GM23338 (cell line): ENCODE measurements at regions not wholly inside any gene's neighbourhood (a gene's known extent, or its start where the extent isn't known, plus 50 kb on each side); places are given as distances from the start of the nearest gene placed in this dataset.

Experiments used
- ATAC-seq: fragments of 200-7000 bp; cut with Tn5 transposase; 3 replicates; pipeline ENCODE4 v1.9.1; 2020
- DNase-seq: peaks from one replicate; pipeline ENCODE4 v3.0.0-alpha.2; 2015; ENCODE audit warnings: low spot score
- H2AFZ ChIP-seq: fragments of 200-600 bp; sonication (generic); 2 replicates; pipeline ENCODE4 v1.8.0; 2016; ENCODE audit warnings: antibody characterized with exemption, mild to moderate bottlenecking, moderate library complexity
- H3F3A ChIP-seq: fragments of 200-600 bp; sonication (generic); replicated peaks from 2 replicates; pipeline ENCODE4 v1.8.0; 2017; ENCODE audit warnings: antibody characterized with exemption, mixed run types, low read depth
- H3K27ac ChIP-seq: fragments of 200-600 bp; sonication (generic); 2 replicates; pipeline ENCODE4 v1.6.1; 2016; ENCODE audit warnings: low read depth
- H3K27me3 ChIP-seq: fragments of 200-600 bp; sonication (generic); 2 replicates; pipeline ENCODE4 v1.8.0; 2016; ENCODE audit warnings: mild to moderate bottlenecking, mixed run types, moderate library complexity; ENCODE audit not compliant: insufficient read depth
- H3K36me3 ChIP-seq: fragments of 200-600 bp; sonication (generic); 2 replicates; pipeline ENCODE4 v1.8.0; 2016; ENCODE audit warnings: mild to moderate bottlenecking; ENCODE audit not compliant: insufficient read depth
- H3K4me1 ChIP-seq: fragments of 200-600 bp; sonication (generic); 2 replicates; pipeline ENCODE4 v1.8.0; 2016; ENCODE audit warnings: mild to moderate bottlenecking, moderate library complexity; ENCODE audit not compliant: insufficient read depth
- H3K4me2 ChIP-seq: fragments of 200-600 bp; sonication (generic); 2 replicates; pipeline ENCODE4 v1.7.1; 2017; ENCODE audit warnings: mixed run types
- H3K4me3 ChIP-seq: fragments of 200-600 bp; sonication (generic); 2 replicates; pipeline ENCODE4 v1.6.1; 2016; ENCODE audit warnings: mixed run types
- H3K79me2 ChIP-seq: fragments of 200-600 bp; sonication (generic); replicated peaks from 2 replicates; pipeline ENCODE4 v1.8.0; 2017; ENCODE audit warnings: mild to moderate bottlenecking; ENCODE audit not compliant: insufficient read depth
- H3K9me2 ChIP-seq: fragments of 200-600 bp; sonication (generic); 2 replicates; pipeline ENCODE4 v1.8.0; 2017; ENCODE audit not compliant: insufficient read depth
- H4K20me1 ChIP-seq: fragments of 200-600 bp; sonication (generic); replicated peaks from 2 replicates; pipeline ENCODE4 v1.8.0; 2017; ENCODE audit warnings: mild to moderate bottlenecking; ENCODE audit not compliant: insufficient read depth
- H3K27ac Mint-ChIP-seq: 2 replicates; pipeline ENCODE4 v1.8.0; 2020; ENCODE audit warnings: inconsistent platforms, mild to moderate bottlenecking, moderate library complexity, mixed read lengths
- H3K27me3 Mint-ChIP-seq: 3 replicates; pipeline ENCODE4 v1.8.0; 2022; ENCODE audit warnings: low read depth, mild to moderate bottlenecking, moderate library complexity, mixed read lengths, inconsistent platforms; ENCODE audit not compliant: insufficient read depth, poor library complexity
- H3K36me3 Mint-ChIP-seq: 3 replicates; pipeline ENCODE4 v1.8.0; 2021; ENCODE audit warnings: low read depth, mild to moderate bottlenecking, inconsistent platforms, moderate library complexity, mixed read lengths
- H3K4me1 Mint-ChIP-seq: 3 replicates; pipeline ENCODE4 v1.8.0; 2020; ENCODE audit warnings: mild to moderate bottlenecking, inconsistent platforms, mixed read lengths
- H3K4me3 Mint-ChIP-seq: 3 replicates; pipeline ENCODE4 v1.8.0; 2021; ENCODE audit warnings: moderate library complexity, mild to moderate bottlenecking, inconsistent platforms, mixed read lengths
- H3K9me3 Mint-ChIP-seq: 3 replicates; pipeline ENCODE4 v1.8.0; 2020; ENCODE audit warnings: moderate library complexity, mild to moderate bottlenecking, inconsistent platforms, mixed read lengths
- CREB1 ChIP-seq: fragments of 250-450 bp; sonication (Bioruptor Pico); IDR thresholded peaks from 2 replicates; pipeline ENCODE4 v1.5.0; 2020; ENCODE audit warnings: low read depth, mild to moderate bottlenecking, moderate library complexity
- EZH2phosphoT487 ChIP-seq: fragments of 200-600 bp; sonication (generic); IDR thresholded peaks from one replicate; pipeline ENCODE4 v1.8.1; 2018; ENCODE audit warnings: antibody characterized with exemption; ENCODE audit not compliant: unreplicated experiment
- JUNB ChIP-seq: IDR thresholded peaks from one replicate; pipeline ENCODE4 v1.6.1; 2016; ENCODE audit warnings: antibody characterized with exemption; ENCODE audit not compliant: unreplicated experiment
- NANOG ChIP-seq: IDR thresholded peaks from 2 replicates; pipeline ENCODE4 v1.6.1; 2016; ENCODE audit warnings: antibody characterized with exemption, borderline replicate concordance
- STAT1 ChIP-seq: IDR thresholded peaks from one replicate; pipeline ENCODE4 v1.6.1; 2016; ENCODE audit warnings: antibody characterized with exemption; ENCODE audit not compliant: unreplicated experiment
- ZNF331 ChIP-seq: fragments of 250-450 bp; sonication (Bioruptor Pico); IDR thresholded peaks from 2 replicates; pipeline ENCODE4 v1.5.0; 2020; ENCODE audit warnings: low read depth, mild to moderate bottlenecking, moderate library complexity
- TF ChIP-seq, protein P1 (sequence below), 2 experiments: fragments of 200-600 bp in 1 of 2; sonication (generic) in 1 of 2; conservative IDR thresholded peaks; 2 replicates each; pipeline versions ENCODE4 v1.5.1 to v1.6.1; 2016 to 2017; ENCODE audit warnings: antibody characterized with exemption in 2 of 2, low read depth in 2 of 2, mild to moderate bottlenecking in 2 of 2, moderate library complexity in 1 of 2
- TF ChIP-seq, protein P2 (sequence below): fragments of 250-450 bp; sonication (Bioruptor Pico); IDR thresholded peaks from 2 replicates; pipeline ENCODE4 v1.5.0; 2020; ENCODE audit warnings: mild to moderate bottlenecking, moderate library complexity

- Mint-ChIP-seq H3K27ac (no peak overlapping the region), H3K9me3 (peaks cover 3% of the 10 kb centered on the region; the same call in 2 of the 3 replicates), H3K36me3 (no peaks in the 10 kb centered on the region), H3K4me1 (peaks cover 6% of the 10 kb centered on the region; the same call in 2 of the 3 replicates), H3K27me3 (peaks cover 3% of the 10 kb centered on the region), H3K4me3 (no peak overlapping the region)
- Histone ChIP-seq H2AFZ (no peak overlapping the region), H3K27me3 (no peaks in the 10 kb centered on the region), H3K27ac (no peak overlapping the region), H3K9me2 (no peaks in the 10 kb centered on the region), H3F3A (no peaks in the 10 kb centered on the region), H3K4me3 (no peak overlapping the region), H3K36me3 (no peaks in the 10 kb centered on the region), H3K4me1 (no peaks in the 10 kb centered on the region), H3K79me2 (no peaks in the 10 kb centered on the region), H3K4me2 (no peak overlapping the region), H4K20me1 (no peaks in the 10 kb centered on the region)
- no peak for TF ChIP-seq STAT1
- TF ChIP-seq, protein P1, sequence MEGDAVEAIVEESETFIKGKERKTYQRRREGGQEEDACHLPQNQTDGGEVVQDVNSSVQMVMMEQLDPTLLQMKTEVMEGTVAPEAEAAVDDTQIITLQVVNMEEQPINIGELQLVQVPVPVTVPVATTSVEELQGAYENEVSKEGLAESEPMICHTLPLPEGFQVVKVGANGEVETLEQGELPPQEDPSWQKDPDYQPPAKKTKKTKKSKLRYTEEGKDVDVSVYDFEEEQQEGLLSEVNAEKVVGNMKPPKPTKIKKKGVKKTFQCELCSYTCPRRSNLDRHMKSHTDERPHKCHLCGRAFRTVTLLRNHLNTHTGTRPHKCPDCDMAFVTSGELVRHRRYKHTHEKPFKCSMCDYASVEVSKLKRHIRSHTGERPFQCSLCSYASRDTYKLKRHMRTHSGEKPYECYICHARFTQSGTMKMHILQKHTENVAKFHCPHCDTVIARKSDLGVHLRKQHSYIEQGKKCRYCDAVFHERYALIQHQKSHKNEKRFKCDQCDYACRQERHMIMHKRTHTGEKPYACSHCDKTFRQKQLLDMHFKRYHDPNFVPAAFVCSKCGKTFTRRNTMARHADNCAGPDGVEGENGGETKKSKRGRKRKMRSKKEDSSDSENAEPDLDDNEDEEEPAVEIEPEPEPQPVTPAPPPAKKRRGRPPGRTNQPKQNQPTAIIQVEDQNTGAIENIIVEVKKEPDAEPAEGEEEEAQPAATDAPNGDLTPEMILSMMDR (conservative IDR thresholded peaks at IDR 0.05; ENCODE audit: low read depth in 2 of 2), result peak; percentile 50 to 70; a peak in 3 of 4 replicates
- ATAC-seq, result peak; percentile 39; the same call in 1 of the 3 replicates
- DNase-seq, result peak; percentile 45
Observed at GRCh38 chr6:66662196-66662595, 955.2 kb upstream of the EYS start.

- H3K4me1 Mint-ChIP-seq, result no peaks in the 10 kb centered on the region
- H3K9me3 Mint-ChIP-seq, result peaks cover 47% of the 10 kb centered on the region
- Histone ChIP-seq H3F3A (no peaks in the 10 kb centered on the region), H3K27me3 (no peaks in the 10 kb centered on the region), H3K9me2 (no peaks in the 10 kb centered on the region), H3K36me3 (no peaks in the 10 kb centered on the region), H3K27ac (no peak overlapping the region), H4K20me1 (no peaks in the 10 kb centered on the region), H2AFZ (no peak overlapping the region), H3K4me1 (no peaks in the 10 kb centered on the region), H3K79me2 (no peaks in the 10 kb centered on the region), H3K4me2 (no peak overlapping the region), H3K4me3 (no peak overlapping the region)
- H3K27ac Mint-ChIP-seq, result no peak overlapping the region
- DNase-seq, result no peak
- peaks cover 3% of the 10 kb centered on the region for H3K27me3 Mint-ChIP-seq
- no peak overlapping the region for H3K4me3 Mint-ChIP-seq
- ATAC-seq, result no peak
- peaks cover 15% of the 10 kb centered on the region for H3K36me3 Mint-ChIP-seq
- TF ChIP-seq, protein P1 (conservative IDR thresholded peaks at IDR 0.05; ENCODE audit: low read depth in 2 of 2), result no peak
- TF ChIP-seq JUNB (no peak), CREB1 (no peak), EZH2phosphoT487 (no peak), ZNF331 (no peak), NANOG (no peak)
- TF ChIP-seq, protein P2, sequence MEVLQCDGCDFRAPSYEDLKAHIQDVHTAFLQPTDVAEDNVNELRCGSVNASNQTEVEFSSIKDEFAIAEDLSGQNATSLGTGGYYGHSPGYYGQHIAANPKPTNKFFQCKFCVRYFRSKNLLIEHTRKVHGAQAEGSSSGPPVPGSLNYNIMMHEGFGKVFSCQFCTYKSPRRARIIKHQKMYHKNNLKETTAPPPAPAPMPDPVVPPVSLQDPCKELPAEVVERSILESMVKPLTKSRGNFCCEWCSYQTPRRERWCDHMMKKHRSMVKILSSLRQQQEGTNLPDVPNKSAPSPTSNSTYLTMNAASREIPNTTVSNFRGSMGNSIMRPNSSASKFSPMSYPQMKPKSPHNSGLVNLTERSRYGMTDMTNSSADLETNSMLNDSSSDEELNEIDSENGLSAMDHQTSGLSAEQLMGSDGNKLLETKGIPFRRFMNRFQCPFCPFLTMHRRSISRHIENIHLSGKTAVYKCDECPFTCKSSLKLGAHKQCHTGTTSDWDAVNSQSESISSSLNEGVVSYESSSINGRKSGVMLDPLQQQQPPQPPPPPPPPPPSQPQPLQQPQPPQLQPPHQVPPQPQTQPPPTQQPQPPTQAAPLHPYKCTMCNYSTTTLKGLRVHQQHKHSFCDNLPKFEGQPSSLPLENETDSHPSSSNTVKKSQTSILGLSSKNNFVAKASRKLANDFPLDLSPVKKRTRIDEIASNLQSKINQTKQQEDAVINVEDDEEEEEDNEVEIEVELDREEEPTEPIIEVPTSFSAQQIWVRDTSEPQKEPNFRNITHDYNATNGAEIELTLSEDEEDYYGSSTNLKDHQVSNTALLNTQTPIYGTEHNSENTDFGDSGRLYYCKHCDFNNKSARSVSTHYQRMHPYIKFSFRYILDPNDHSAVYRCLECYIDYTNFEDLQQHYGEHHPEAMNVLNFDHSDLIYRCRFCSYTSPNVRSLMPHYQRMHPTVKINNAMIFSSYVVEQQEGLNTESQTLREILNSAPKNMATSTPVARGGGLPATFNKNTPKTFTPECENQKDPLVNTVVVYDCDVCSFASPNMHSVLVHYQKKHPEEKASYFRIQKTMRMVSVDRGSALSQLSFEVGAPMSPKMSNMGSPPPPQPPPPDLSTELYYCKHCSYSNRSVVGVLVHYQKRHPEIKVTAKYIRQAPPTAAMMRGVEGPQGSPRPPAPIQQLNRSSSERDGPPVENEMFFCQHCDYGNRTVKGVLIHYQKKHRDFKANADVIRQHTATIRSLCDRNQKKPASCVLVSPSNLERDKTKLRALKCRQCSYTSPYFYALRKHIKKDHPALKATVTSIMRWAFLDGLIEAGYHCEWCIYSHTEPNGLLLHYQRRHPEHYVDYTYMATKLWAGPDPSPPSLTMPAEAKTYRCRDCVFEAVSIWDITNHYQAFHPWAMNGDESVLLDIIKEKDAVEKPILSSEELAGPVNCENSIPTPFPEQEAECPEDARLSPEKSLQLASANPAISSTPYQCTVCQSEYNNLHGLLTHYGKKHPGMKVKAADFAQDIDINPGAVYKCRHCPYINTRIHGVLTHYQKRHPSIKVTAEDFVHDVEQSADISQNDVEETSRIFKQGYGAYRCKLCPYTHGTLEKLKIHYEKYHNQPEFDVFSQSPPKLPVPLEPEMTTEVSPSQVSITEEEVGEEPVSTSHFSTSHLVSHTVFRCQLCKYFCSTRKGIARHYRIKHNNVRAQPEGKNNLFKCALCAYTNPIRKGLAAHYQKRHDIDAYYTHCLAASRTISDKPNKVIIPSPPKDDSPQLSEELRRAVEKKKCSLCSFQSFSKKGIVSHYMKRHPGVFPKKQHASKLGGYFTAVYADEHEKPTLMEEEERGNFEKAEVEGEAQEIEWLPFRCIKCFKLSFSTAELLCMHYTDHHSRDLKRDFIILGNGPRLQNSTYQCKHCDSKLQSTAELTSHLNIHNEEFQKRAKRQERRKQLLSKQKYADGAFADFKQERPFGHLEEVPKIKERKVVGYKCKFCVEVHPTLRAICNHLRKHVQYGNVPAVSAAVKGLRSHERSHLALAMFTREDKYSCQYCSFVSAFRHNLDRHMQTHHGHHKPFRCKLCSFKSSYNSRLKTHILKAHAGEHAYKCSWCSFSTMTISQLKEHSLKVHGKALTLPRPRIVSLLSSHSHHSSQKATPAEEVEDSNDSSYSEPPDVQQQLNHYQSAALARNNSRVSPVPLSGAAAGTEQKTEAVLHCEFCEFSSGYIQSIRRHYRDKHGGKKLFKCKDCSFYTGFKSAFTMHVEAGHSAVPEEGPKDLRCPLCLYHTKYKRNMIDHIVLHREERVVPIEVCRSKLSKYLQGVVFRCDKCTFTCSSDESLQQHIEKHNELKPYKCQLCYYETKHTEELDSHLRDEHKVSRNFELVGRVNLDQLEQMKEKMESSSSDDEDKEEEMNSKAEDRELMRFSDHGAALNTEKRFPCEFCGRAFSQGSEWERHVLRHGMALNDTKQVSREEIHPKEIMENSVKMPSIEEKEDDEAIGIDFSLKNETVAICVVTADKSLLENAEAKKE (CRISPR knock-in tag), result no peak
Observed at GRCh38 chr6:66655420-66655819, 948.4 kb upstream of the EYS start.
